Activated CD8-positive, alpha-beta memory T cell treated with anti-CD3 and anti-CD28 coated beads for 36 hours (primary cell): ENCODE measurements at regions not wholly inside any gene's neighbourhood (a gene's known extent, or its start where the extent isn't known, plus 50 kb on each side); places are given as distances from the start of the nearest gene placed in this dataset.

Source experiments
- CTCF ChIA-PET: fragments of 350-600 bp; sonication (Branson Sonifier 250); formaldehyde crosslinking; loops from one replicate; lab custom pipeline; 2021; ENCODE audit warnings: antibody characterized with exemption; lab: Charles Lee
- POLR2A ChIA-PET: fragments of 350-600 bp; sonication (Branson Sonifier 250); formaldehyde crosslinking; loops from one replicate; lab custom pipeline; 2021; ENCODE audit warnings: antibody characterized with exemption; lab: Charles Lee

- CTCF ChIA-PET, result no interaction called here
- POLR2A ChIA-PET, result no interaction called here
Measured at GRCh38 chr21:31480228-31480627, 136.2 kb upstream of the TIAM1 start.

DNA sequence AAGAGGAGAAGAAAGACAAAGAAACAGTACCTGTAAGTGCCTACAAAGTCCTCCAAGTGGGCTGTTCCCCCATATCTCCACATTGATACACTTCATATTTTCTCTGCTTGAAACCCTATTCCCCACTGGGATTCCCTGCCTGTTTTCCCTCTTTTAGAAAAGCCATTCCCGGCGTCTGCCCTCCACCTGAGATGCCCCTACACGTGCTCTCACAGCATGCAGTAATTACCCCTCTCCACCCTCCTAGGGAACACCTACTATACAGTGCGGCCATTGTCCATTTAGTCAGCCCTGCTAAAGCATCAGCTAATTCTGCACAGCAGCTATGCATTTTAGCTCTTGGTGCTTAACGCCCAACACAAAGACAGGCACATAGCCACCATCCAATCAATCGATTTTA, 135.7 kb upstream of the TIAM1 start:
- ChIA-PET CTCF (no interaction called here), POLR2A (no interaction called here)

GRCh38 chr21:31479222-31479621, 135.2 kb upstream of the TIAM1 start:
- POLR2A ChIA-PET, result no interaction called here
- CTCF ChIA-PET, result no interaction called here

GRCh38 chr21:31476263-31477022, 132.4 kb upstream of the TIAM1 start:
- CTCF ChIA-PET, result no interaction called here
- POLR2A ChIA-PET, result no interaction called here

- POLR2A ChIA-PET, result no interaction called here
- CTCF ChIA-PET, result interaction anchor here (0.5 kb wide), 1 partner anchor 160 kb away, joined by 5 read pairs; no protein-coding TSS in a partner anchor
Measured at GRCh38 chr21:31475223-31475622, 131.2 kb upstream of the TIAM1 start.

DNA sequence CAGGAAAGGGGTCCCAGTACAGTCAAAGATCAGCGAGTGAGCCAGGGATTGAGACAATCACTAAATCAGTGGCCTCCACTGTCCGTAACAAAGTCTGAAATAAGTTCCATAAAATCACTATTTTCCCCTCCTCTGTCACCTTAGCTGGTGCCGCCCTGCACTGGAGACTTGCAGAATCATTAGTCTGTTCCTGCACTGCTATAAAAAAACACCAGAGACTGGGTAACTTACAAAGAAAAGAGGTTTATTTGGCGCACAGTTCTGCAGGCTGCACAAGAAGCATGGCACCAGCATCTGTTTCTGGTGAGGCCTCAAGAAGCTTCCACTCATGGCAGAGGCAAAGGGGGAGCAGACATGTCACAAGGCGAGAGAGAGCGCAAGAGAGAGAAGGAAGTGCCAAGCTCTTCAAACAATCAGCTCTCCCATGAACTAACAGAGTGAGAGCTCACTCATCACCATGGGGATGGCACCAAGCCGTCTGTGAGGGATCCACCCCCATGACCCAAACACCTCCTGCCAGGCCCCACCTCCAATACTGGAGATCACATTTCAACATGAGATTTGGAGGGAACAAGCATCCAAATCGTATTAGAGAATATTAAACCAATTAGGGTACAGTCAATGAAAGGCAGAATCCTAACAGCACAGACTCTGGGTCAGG, 129.8 kb upstream of the TIAM1 start:
- ChIA-PET POLR2A (no interaction called here), CTCF (no interaction called here)

- ChIA-PET POLR2A (no interaction called here), CTCF (no interaction called here)
Measured at GRCh38 chr21:31471865-31472264, 127.8 kb upstream of the TIAM1 start.

DNA sequence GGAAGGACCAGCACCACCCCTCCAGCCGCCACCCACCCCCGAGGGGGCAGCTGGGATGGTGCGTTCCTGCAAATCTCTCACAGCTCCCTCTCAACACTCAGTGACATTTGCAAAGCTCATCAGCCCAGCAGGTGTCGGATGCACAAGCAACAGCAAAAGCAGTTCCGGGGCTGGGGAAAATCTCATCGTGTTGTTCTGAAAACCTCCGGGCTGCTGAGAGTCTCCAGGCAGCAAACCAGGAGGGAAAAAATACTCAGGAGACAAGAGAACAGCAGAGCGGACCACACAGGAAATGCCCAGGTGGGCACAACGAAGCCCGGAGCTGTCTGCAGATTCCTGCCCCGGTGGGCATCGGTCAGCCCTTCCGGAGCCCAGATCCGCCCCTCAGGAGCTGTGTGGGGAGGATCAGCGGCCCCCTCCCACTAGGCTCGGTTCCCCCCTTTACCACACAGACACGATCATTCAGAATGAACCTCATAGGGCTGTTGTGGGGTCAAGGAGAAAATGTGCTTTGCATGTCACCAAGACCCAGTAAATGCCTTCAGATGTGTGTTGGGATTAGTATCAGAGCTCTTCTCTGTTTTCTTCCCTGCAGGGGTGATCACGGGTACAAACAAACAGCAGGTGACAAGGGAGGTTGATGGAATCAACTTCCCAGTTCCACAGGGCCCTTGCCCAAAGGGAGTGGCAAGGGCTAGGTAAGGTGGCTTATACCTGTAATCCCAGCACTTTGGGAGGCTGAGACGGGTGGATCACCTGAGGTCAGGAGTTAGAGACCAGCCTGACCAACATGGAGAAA, 127.0 kb upstream of the TIAM1 start:
- CTCF ChIA-PET, result no interaction called here
- POLR2A ChIA-PET, result no interaction called here

GRCh38 chr21:31460980-31461379, 116.9 kb upstream of the TIAM1 start:
- ChIA-PET CTCF (no interaction called here), POLR2A (no interaction called here)

DNA sequence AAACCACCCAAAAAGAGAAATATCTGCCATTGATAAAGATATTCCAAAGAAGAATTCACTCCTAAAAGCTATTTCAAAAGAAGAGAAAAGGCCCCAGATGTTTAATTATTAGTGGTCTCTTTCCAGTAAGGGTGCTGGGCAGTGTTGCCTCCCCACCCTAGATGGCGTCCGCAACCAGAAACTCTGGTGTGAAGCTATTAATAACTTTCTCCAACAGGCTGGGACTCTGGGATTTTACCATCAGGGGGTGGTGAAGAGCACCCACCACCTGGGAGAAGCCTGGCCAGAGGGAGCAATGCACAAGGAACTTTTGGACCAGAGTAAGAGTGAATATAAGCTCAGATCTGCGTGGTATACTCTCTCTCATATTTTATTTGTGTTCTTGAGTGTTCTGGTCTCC, 115.4 kb upstream of the TIAM1 start:
- ChIA-PET POLR2A (no interaction called here), CTCF (no interaction called here)

DNA sequence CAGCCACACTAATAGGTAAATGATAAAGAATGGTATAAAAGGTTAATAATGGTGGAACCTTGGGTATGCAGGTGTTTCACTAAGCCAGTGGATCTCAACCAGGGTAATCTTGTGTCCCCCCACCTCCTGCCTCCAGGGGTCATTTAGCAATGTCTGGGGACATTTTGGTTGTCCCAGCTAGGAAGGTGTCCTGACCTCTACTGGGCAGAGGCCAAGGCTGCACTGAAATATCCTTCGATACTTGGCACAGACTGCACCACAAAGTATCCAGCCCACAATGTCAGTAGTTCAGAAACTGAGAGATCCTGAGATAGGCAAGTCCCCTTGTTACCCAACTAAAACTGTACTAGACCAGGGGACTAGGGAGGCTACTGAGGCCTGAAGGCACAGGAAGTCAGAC, 113.6 kb upstream of the TIAM1 start:
- CTCF ChIA-PET, result interaction anchor here (0.6 kb wide), 1 partner anchor 91 kb away, joined by 3 read pairs; no protein-coding TSS in a partner anchor
- POLR2A ChIA-PET, result no interaction called here

GRCh38 chr21:31456201-31456600, 112.1 kb upstream of the TIAM1 start:
- CTCF ChIA-PET, result no interaction called here
- POLR2A ChIA-PET, result no interaction called here

GRCh38 chr21:31455506-31455905, 111.4 kb upstream of the TIAM1 start:
- ChIA-PET CTCF (no interaction called here), POLR2A (no interaction called here)

GRCh38 chr21:31450980-31451379, 106.9 kb upstream of the TIAM1 start:
- CTCF ChIA-PET, result no interaction called here
- POLR2A ChIA-PET, result no interaction called here

- CTCF ChIA-PET, result no interaction called here
- POLR2A ChIA-PET, result no interaction called here
Measured at GRCh38 chr21:31449921-31450535, 106.0 kb upstream of the TIAM1 start.

- ChIA-PET CTCF (no interaction called here), POLR2A (no interaction called here)
Measured at GRCh38 chr21:31448496-31448895, 104.4 kb upstream of the TIAM1 start.

DNA sequence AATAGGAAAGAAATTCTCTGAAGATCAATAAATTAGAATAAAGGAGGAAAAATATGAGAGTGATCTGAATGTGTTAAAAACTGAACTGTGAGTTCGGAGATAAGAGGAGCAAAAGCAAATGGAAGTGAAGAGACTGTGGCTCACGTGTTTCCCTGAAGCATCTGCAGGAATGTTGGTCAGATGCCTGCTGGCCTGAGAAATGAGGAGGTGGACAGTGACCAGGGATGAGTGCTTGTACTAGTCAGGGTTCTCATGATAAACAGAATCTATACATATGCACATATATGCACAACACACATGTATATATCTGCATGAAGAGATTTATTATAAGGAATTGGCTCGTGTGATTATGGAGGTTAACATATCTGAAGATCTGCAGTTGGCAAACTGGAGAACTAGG, 103.4 kb upstream of the TIAM1 start:
- CTCF ChIA-PET, result no interaction called here

GRCh38 chr21:31446226-31446855, 102.3 kb upstream of the TIAM1 start:
- POLR2A ChIA-PET, result interaction anchor here (0.6 kb wide), 1 partner anchor 114 kb away, joined by 5 read pairs; no protein-coding TSS in a partner anchor
- CTCF ChIA-PET, result no interaction called here

More for the DNA sequence above, 103.4 kb upstream of the TIAM1 start:
- POLR2A ChIA-PET, result no interaction called here

- POLR2A ChIA-PET, result no interaction called here
- CTCF ChIA-PET, result no interaction called here
Measured at GRCh38 chr21:31445137-31445536, 101.1 kb upstream of the TIAM1 start.
